GM18520 (cell line): ENCODE measurements at regions not wholly inside any gene's neighbourhood (a gene's known extent, or its start where the extent isn't known, plus 50 kb on each side); places are given as distances from the start of the nearest gene placed in this dataset.

Experiments
- ATAC-seq: cut with Tn5 transposase; IDR thresholded peaks from one replicate; pipeline ENCODE4 v1.9.1; 2021; ENCODE audit not compliant: unreplicated experiment

DNA sequence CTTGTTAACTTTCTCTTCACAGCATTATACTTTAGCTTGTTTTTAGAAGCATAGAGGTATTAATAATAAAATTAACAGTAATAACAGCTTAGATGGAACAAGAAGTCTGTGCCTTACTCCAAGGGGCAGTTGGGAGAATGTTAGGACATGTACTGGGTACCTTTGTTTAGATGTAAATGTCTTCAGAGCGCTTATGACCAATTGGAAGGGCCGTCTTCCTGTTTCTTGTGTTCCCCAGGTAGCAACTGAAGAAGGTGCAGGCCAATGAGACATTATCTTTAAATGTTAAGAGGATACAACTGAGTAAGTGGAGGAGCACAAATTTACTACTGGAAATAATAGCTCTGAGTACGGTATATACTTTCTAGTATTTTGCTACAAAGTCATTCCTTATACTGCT is 180.9 kb upstream of the SYT1 start:
- ATAC-seq: no peak

DNA sequence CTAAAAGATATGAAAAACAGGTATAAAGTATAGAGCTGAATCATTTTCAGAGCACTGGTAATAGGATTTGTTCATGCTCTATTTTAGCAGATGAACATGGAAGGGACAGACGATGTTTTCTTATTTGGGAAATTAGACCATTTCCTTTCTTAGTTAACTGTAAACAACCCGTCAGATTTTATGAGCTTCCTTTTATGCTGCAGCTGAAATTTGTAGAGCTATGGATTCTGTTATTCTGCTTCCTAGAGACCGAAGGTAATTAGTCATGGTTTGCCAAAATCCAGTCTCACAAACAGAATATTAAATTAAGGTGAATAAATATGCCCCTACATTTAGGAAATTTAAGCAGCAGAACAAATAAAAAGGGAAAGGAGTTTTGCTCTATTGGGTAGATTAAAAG is 180.2 kb upstream of the SYT1 start:
- no peak for ATAC-seq

DNA sequence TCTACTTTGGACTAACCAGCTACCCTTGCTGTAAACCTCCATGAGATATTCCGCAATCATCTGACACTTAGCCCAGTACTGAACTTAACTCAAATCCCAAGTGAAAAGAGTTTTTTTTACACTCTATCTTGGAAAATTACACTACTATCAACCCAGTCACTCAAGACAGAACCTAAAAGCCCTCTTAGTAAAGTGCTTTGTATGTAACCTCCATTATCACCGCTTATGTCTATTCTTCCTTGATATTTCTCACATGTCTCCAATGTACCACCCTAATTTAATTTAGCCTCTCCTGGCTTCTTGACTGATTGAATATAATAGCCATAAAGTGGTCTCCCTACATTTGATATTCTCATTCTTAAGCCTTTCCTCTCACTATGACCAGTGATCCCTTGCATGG is 168.8 kb upstream of the SYT1 start:
- no peak for ATAC-seq

DNA sequence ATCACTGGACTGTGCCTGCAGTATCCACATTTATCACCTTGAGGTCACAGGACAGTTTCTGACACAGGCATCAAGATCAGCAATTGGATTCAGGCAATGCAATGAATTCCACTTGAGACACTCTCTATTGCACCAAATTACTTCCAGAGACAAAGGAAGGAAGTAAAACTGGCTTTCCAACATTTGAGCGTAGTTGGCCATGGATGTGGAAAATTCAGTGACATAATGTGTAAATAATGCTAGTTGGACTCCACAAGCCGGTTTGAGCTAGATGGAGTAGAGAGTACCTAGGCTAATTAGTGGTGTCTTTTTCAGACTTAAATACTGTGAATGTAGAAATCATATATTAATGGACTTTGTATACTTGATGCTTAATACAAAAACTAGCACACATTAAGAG is 168.3 kb upstream of the SYT1 start:
- no peak for ATAC-seq

DNA sequence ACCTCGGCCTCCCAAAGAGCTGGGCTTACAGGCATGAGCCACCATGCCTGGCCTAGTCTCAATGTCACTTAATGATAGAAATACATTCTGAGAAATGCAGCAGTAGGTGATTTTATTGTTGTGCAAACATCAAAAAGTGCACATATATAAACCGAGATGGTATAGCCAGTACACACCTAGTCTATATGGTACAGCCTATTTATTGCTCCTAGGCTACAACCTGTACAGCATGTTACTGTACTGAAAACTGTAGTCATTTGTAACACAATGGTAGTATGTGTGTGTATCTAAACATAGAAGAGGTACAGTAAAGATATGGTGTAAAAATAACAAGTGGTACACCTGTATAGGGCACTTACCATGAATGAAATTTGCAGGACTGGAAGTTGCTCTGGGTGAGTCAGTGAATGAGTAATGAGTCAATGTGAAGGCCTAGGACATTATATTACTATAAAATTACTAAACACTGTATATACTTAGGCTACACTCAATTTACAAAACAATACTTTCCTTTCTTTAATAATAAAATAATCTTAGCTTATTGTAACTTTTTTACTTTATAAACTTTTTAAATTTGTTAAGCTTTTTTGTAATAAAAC is 166.7 kb upstream of the SYT1 start:
- no peak for ATAC-seq

DNA sequence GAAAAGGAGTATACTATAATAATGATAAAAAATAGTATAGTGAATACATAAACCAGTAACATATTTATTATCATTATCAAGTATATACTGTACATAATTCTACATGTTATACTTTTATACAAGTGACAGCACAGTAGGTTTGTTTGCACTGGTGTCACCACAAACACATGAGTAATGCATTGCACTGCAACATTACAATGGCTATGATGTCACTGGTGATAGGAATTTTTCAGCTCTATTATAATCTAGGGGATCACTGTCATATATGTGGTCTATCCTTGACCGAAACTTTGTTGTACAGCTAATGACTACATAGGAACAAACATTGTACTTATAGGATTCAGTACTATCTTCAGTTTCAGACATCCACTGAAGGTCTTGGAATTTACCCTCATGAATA is 165.8 kb upstream of the SYT1 start:
- no peak for ATAC-seq

DNA sequence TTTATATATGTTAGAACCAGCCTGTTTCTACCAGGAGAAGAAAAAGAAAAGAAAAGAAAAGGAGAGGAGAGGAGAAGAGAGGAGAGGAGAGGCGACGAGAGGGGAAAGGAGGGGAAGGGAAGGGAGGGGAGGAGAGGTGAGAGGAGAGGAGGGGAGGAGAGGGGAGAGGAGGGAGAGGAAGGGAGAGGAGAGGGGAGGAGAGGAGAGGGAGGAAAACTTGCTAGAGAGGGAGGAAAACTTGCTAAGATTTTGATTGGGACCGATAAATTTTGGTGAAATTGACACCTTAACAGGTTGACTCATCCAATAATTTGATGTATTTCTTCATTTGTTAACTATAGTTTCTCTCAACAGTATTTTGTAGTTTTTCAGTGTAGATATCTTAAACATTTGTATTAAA is 164.0 kb upstream of the SYT1 start:
- ATAC-seq: no peak

DNA sequence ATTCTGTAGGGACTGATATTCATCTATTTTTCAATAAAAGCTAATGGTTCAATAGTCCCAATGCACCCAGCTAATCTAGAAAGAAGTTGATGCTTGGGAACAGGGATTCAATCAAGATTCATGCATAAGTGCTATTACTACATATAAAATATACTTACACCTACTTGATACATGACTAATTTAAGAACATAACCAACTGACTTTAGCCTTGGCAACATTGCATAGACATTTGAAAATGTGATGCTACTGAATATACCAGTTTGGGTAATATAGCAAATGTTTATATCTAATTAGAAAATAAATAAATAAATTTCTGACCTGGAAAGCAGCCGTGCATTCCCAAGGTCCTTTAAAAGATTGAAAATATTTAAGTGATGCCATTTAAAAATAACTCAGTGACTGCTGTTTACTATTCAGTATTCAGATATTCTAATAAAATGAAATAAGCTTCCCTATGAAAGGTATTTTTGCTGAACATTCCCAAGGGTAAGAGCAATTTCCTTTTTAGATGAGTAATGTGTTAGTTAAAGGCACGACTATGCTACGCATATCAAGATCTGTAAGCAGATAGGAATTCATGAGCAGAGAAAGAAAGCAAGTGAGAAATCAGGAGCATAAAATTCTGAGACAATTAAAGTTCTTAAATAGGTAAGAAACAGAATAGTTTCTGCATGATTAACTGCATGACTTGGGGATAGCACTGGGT is 160.6 kb upstream of the SYT1 start:
- ATAC-seq: no peak

DNA sequence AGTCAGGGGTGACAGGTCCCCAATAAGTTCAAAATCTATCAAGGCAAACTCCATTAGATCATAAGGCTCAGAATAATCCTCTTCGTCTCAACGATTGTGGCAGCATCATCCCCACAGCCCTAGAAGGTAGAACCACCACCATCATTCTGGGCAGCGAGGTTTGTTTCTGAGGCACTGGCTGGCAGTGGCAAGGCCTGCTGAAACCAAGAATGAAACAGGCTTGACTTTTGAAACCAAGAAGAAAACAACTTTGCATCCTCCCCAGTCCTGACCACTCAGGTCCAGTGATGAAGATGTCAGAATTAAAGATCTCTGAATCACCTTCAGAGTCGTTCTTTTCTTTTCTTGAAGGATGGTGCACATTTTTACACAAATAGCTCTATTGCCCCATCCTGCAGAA is 152.6 kb upstream of the SYT1 start:
- no peak for ATAC-seq

DNA sequence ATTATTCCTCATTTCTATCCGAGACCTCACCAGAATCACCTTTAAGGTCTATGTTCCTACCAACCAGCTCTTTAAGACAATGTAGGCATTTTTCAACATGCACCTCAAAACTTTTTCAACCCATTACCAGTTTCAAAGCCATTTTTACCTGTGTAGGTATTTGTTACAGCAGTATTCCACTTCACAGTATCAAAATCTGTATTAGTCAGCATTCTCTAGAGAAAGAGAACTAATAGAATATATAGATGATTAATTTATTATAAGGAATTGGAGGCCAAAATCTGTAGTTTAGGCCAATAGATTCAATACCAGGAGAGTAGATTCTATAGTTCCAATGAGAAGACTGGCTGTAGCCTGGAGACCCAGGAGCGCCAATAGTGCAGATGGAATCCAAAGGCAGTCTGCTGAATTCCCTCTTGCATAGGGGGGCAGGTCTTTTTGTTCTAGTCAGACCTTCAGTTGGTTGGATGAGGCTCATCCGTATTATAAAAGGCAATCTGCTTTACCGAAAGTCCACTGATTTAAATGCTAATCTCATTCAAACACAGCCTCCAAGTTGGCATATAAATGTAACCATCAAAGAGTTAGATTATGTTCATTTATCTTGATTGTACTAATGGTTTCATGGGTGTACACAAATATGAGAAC is 151.6 kb upstream of the SYT1 start:
- no peak for ATAC-seq

DNA sequence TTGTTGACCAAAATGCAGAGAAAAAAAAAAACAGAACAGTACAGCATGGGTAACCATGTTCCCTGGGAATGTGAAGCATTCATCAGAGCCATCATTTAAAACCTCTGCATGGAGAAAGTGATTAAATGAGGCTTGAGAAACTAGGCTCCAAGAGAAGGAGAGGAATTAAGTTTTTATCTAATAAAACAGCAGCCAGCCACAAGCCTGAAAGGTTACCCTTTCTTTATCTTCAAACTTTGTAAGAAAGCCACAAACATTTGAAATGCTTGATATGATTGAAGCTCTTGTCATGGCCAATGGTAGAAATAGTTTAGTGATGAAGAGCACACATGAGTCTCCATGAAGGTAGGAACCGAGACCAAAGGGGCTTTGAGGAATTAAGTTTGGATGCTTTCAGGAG is 144.9 kb upstream of the SYT1 start:
- no peak for ATAC-seq

DNA sequence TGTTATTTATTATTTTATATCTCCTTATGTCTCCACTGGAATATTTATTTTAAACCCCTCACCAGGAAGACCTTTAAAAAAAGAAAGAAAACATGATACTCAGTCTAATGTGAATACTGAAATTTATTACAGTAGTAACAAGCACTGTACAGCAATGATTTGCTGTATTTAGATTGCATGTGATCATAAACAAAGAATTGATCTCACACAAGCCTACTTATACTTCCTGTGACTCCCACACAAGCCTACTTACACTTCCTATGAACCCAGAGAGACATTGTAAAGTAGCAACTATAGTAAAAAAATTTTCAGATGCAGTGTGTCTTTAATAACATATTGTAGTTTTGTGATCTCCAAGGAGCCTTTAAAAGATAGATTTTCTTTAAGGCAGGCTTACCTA is 142.7 kb upstream of the SYT1 start:
- no peak for ATAC-seq

DNA sequence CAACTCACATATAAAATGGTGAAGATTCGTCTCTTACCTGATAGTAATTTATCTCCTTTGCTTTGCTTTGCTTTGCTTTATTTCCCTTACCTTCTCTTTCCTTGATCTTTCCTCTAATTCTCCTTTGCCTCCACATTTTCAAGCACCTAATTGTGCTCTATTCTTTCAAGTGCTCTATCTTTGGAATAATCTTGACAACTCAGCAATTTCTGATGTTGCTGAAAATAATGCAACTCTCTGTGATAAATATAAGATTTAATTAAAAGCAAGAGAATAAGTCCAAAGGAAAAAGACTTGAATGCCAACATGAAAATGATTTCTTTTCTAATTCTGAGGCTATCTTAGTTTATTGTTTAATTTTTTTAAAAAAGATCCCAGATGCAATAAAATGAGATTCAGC is 139.5 kb upstream of the SYT1 start:
- no peak for ATAC-seq

DNA sequence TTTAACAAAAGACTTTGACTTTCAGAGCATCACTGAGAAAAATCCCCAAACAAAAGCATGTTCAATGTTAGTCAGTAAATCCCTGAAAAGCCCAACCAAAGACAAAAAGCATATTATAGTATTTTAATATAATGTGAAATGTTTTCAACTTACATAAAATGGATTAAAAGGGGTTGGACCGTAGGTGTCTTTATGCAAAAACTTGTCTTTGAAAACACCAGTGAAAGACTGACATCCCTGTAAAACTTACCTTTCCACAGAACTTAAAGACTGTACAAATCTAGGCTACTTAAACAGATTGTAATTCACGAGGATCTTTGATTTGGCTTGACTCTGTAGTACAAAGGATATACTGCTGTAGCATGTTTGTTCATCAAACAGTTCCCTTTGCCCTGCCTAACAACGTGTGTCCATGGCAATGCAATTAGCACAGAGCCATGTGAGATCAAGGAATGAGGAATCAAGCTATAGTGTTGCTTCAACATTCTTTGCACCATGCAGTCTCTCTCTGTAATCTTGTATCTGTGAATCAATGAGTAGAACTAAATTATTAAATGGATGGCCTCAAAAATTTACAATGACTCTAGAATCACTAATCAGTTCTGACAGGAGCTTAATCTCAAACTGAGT is 138.5 kb upstream of the SYT1 start:
- ATAC-seq: no peak

DNA sequence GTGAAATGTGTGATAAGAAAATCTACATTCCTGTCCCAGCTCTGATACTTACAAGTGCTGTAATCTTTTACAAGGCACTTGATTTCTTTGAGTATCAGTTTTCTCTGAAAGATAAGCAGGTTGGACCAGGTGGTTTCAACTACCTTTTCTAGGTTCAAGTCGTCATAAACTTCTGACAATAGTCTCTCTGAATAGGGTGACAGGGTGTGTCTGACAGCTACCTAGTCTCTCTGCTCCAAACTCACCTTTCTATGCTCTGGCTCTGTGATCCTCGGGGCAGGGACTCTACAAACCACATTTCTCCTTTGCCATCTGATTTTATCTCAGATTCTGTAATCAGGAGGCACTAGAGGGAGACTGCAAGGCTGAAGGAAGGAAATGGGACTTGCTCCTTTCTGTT is 137.7 kb upstream of the SYT1 start:
- no peak for ATAC-seq

DNA sequence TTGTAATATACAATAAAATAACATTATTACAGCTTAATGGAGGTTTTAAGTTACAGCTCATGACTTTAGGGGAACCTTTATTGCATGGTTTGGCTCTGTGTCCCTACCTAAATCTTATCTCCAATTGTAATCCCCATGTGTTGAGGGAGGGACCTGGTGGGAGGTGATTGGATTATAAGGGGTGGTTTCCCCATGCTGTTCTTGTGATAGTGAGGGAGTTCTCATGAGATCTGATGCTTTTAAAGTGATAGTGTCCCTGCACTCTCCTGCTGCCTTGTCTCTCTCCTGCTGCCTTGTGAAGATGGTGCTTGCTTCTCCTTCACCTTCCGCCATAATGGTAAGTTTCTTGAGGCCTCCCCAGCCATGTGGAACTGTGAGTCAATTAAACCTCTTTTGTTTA is 132.1 kb upstream of the SYT1 start:
- ATAC-seq: no peak

DNA sequence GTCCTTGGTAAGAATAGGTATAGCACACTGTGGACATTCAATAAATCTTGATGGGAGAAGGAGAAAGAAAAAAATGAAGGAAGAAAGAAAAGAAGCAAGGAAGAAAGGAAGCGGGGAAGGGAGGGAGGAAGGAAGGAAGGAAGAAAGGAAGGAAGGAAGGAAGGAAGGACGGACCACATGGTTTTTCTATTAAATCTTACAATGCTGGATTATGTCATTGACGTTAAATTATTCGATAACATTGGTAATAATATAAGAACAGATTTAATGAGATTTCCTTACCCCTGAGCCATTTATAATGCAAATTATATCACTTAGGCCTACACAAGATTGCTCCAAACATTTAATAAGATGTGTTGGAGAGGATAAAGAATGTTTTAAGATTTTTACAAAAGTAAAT is 124.9 kb upstream of the SYT1 start:
- no peak for ATAC-seq

DNA sequence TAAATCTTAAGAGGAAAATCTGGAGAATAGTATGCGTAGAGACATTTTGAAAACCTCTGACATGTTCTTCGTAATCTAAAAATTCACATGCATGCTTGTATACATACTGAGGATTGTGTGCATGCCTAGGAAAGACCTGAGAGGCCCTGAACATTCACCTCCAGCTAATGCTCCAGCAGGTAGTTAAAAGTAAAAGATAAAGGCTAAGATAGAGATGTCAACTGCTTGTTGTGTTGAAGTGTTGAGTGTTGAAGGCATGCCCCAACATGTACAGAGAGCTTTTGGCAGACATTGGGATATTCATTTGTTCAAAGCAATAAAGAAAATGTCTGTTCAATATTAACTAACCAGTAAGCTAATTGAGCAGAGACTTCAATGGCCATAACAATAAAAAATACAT is 118.6 kb upstream of the SYT1 start:
- ATAC-seq: no peak

DNA sequence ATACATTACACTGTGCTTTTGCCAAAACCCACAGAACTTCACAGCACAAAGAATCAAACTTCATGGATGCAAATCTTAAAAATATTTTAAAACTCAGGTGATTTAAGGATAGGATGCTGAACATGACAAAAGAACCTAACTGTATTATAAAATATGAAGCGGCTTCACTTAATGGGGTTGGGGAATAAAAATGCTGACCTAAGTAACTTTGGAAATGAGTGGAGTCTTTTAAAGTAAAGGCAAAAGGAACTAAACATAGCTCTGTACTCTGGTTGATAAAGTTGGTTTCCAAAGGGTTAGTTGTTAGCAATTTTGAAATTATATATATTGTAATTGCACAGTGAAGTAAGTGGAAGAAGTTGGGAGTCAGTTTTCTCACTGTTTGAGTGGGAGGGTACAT is 111.5 kb upstream of the SYT1 start:
- no peak for ATAC-seq

DNA sequence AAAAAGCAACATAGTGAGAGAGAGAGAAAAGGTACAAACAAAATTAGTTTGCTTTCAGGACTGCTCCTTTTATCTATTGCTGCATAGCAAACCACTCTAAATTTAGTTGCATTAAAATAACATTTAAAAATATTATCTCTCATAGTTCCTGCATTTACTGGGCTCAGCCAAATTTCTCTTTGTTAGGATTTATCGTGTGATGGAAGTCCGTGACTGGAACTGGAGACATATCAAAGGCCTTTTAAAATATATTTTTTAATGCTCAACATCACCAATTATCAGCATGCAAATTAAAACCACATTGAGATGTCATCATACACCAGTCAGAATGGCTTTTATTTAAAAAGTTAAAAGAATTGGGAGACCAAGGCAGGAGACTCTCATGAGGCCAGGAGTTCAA is 107.6 kb upstream of the SYT1 start:
- ATAC-seq: no peak

DNA sequence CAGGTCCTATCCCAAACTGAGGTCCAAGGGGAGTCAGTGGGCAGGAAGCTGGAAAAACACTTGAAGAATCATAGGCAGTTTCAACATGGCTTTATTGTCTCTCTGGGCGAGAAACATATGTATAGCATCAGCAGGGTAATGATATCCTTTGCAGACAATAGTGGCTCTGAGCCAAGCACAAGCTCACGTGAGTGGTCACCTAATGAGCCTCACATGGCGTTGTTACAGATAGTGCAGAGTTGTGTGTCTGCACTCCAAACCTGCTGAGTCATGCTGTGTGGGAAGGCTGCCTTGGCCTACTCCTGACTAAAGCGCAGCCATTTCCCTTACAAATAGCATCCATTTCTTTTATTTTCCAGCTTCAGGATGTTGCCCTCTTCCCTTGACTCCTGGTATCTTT is 105.2 kb upstream of the SYT1 start:
- ATAC-seq: no peak

DNA sequence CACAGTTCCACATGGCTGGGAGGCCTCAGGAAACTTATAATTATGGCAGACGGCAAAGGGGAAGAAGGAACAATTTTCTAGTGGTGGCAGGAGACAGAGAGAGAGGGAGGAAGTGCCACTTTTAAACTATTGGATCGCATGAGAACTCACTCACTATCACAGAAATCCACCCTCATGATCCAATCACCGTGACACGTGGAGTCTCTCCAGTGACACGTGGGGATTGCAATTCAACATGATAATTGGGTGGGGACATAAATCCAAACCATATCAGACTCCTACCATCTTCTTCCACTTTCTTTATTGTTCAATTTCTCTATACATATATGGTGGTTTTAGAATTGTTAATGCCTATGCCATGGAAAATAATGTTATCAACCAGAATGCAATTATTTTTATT is 103.7 kb upstream of the SYT1 start:
- no peak for ATAC-seq
